HEK293T (cell line): ENCODE measurements at regions not wholly inside any gene's neighbourhood (a gene's known extent, or its start where the extent isn't known, plus 50 kb on each side); places are given as distances from the start of the nearest gene placed in this dataset.

Experiments used
- ARNT ChIP-seq: fragments of 450-650 bp; IDR thresholded peaks from 2 replicates; pipeline ENCODE4 v1.6.1; 2017; ENCODE audit warnings: mild to moderate bottlenecking
- L3MBTL2 ChIP-seq: fragments of 450-650 bp; conservative IDR thresholded peaks from 2 replicates; pipeline ENCODE4 v1.6.1; 2016; ENCODE audit warnings: mild to moderate bottlenecking
- SP1 ChIP-seq: fragments of 450-650 bp; IDR thresholded peaks from 2 replicates; pipeline ENCODE4 v1.6.1; 2017

DNA sequence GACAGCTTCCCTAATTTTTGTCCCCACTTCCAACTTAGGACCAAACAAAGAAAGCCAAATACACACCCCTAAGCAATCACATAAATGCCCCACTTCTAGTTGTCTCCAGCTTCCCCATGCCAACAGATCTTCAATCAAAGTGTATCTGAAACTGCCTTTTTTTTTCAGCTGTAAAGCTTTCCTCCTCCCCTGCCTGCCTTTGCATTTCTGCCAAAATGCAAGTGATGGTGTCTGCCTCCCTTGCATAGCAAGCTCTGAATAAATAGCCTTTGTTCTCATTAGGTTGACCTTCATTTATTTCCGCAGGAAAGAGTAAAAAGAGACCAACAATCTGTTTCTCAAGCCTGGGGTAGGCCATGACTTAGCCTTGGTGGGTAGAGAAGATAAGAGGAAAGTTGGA is 459.4 kb downstream of the GPAM start:
- TF ChIP-seq L3MBTL2 (no peak), SP1 (no peak), ARNT (no peak)
